ENCODE measurements at regions not wholly inside any gene's neighbourhood (a gene's known extent, or its start where the extent isn't known, plus 50 kb on each side); places are given as distances from the start of the nearest gene placed in this dataset.

GRCh38 chr6:14770040-14770439 lies 475.8 kb upstream of the JARID2 start:
- SMC1A ChIA-PET (ENCODE audit: uncharacterized antibody, unreplicated experiment), result no interaction called here
- in situ Hi-C loops (cut with MboI), result no loop called here
- no peak overlapping the region for H3K4me2 ChIP-seq (ENCODE audit: control insufficient read depth, insufficient read depth)
- intact Hi-C loops (cut with micrococcal nuclease; ENCODE audit: unreplicated experiment), result no loop called here
- WGBS (ENCODE audit: insufficient coverage, insufficient replicate concordance, low lambda C conversion rate, missing lambda C conversion rate), result 12% methylated on average over 3 of the region's 3 CpGs
- DNase-seq (ENCODE audit: low read depth, low spot score) (no peak), ATAC-seq (no peak), FAIRE-seq (no peak)
- H3K79me2 ChIP-seq (ENCODE audit: control insufficient read depth, insufficient read depth, low read length), result no peaks in the 10 kb centered on the region
- CTCF ChIA-PET, result no interaction called here
- H2AFZ ChIP-seq (ENCODE audit: control insufficient read depth, low read depth, low read length), result no peak overlapping the region
- TF ChIP-seq KLF5 (IDR thresholded peaks at IDR 0.05; ENCODE audit: partially characterized antibody), result no peak
- TF ChIP-seq FOXM1 (IDR thresholded peaks at IDR 0.05; ENCODE audit: low read depth, low read length), result no peak
- no peak for TF ChIP-seq SIX5 (IDR thresholded peaks at IDR 0.05; ENCODE audit: low read depth, low read length, severe bottlenecking)
- no peak for TF ChIP-seq CBX3 (IDR thresholded peaks at IDR 0.05; ENCODE audit: borderline replicate concordance, low read depth)
- POLR2A ChIA-PET, result interaction anchor here (0.5 to 1.0 kb wide), 2 partner anchors 10 to 271 kb away, joined by 3 read pairs; no protein-coding TSS in a partner anchor
- RAD21 ChIA-PET (ENCODE audit: unreplicated experiment), result interaction anchor here (0.6 kb wide), 1 partner anchor 1452 kb away, joined by 3 read pairs; no protein-coding TSS in a partner anchor
- H3K36me3 ChIP-seq (ENCODE audit: control insufficient read depth in 2 of 2, insufficient read depth in 2 of 2, low read length in 1 of 2), result no peaks in the 10 kb centered on the region
- H3K9ac ChIP-seq (ENCODE audit: control insufficient read depth, insufficient read depth, low read length), result no peak overlapping the region
- H3K4me3 ChIP-seq, result no peak overlapping the region
- no peaks in the 10 kb centered on the region for H4K20me1 ChIP-seq (ENCODE audit: control insufficient read depth, insufficient read depth)
- no TSS peak for BruUV-seq (replicated peaks)
- H3K4me1 ChIP-seq (ENCODE audit: control insufficient read depth, insufficient read depth, low read length), result no peaks in the 10 kb centered on the region
- H3K27ac ChIP-seq (ENCODE audit: control insufficient read depth, insufficient read depth), result no peak overlapping the region
- H3K27me3 ChIP-seq (replicated peaks in 1 of 2; ENCODE audit: control insufficient read depth in 2 of 2, insufficient read depth in 2 of 2, low read length in 1 of 2), result no peaks in the 10 kb centered on the region
- H3K9me3 ChIP-seq (replicated peaks; ENCODE audit: control insufficient read depth, insufficient read depth, low read length), result no peaks in the 10 kb centered on the region

- no peaks in the 10 kb centered on the region for H3K79me2 ChIP-seq (ENCODE audit: control insufficient read depth, insufficient read depth, low read length)
- POLR2A ChIA-PET, result no interaction called here
- no peaks in the 10 kb centered on the region for H3K4me1 ChIP-seq (ENCODE audit: control insufficient read depth, insufficient read depth, low read length)
- BruUV-seq (replicated peaks), result no TSS peak
- RAD21 ChIA-PET (ENCODE audit: unreplicated experiment), result interaction anchor here (0.6 kb wide), 1 partner anchor 1452 kb away, joined by 3 read pairs; no protein-coding TSS in a partner anchor
- no peak overlapping the region for H3K4me2 ChIP-seq (ENCODE audit: control insufficient read depth, insufficient read depth)
- H3K9ac ChIP-seq (ENCODE audit: control insufficient read depth, insufficient read depth, low read length), result no peak overlapping the region
- FAIRE-seq (no peak), ATAC-seq (no peak), DNase-seq (ENCODE audit: low read depth, low spot score) (no peak)
- CTCF ChIA-PET, result no interaction called here
- no peaks in the 10 kb centered on the region for H3K9me3 ChIP-seq (replicated peaks; ENCODE audit: control insufficient read depth, insufficient read depth, low read length)
- SMC1A ChIA-PET (ENCODE audit: uncharacterized antibody, unreplicated experiment), result interaction anchor here (0.5 kb wide), 1 partner anchor 272 kb away, joined by 3 read pairs; no protein-coding TSS in a partner anchor
- H3K36me3 ChIP-seq (ENCODE audit: control insufficient read depth in 2 of 2, insufficient read depth in 2 of 2, low read length in 1 of 2), result no peaks in the 10 kb centered on the region
- no peaks in the 10 kb centered on the region for H4K20me1 ChIP-seq (ENCODE audit: control insufficient read depth, insufficient read depth)
- H2AFZ ChIP-seq (ENCODE audit: control insufficient read depth, low read depth, low read length), result no peak overlapping the region
- no peaks in the 10 kb centered on the region for H3K27me3 ChIP-seq (replicated peaks in 1 of 2; ENCODE audit: control insufficient read depth in 2 of 2, insufficient read depth in 2 of 2, low read length in 1 of 2)
- H3K4me3 ChIP-seq, result no peak overlapping the region
- WGBS (ENCODE audit: insufficient coverage, insufficient replicate concordance, low lambda C conversion rate, missing lambda C conversion rate), result 88% methylated on average over 6 of the region's 6 CpGs
- intact Hi-C loops (cut with micrococcal nuclease; ENCODE audit: unreplicated experiment) (no loop called here), in situ Hi-C loops (cut with MboI) (no loop called here)
- no peak overlapping the region for H3K27ac ChIP-seq (ENCODE audit: control insufficient read depth, insufficient read depth)
- no peak for TF ChIP-seq MYB (IDR thresholded peaks at IDR 0.05; ENCODE audit: borderline replicate concordance, low read depth, low read length)
- TF ChIP-seq E2F4 (IDR thresholded peaks at IDR 0.05; ENCODE audit: low read depth, low read length), result no peak
- no peak for TF ChIP-seq SREBF1 (IDR thresholded peaks at IDR 0.05; ENCODE audit: low read length)
- no peak for TF ChIP-seq NFYA (IDR thresholded peaks at IDR 0.05; ENCODE audit: borderline replicate concordance, low read depth, low read length)
- no peak for TF ChIP-seq BHLHE40 (IDR thresholded peaks at IDR 0.05; ENCODE audit: borderline replicate concordance in 1 of 2, low read depth in 2 of 2, low read length in 1 of 2)
- TF ChIP-seq USF1 (IDR thresholded peaks at IDR 0.05; ENCODE audit: borderline replicate concordance, extremely low read length, insufficient read depth, low read depth, low read length), result no peak
- TF ChIP-seq CHD1 (IDR thresholded peaks at IDR 0.05; ENCODE audit: low read depth, low read length), result no peak
- no peak for TF ChIP-seq EGR1 (IDR thresholded peaks at IDR 0.05; ENCODE audit: borderline replicate concordance in 1 of 2, low read depth in 2 of 2, low read length in 2 of 2)
- TF ChIP-seq LARP7 (IDR thresholded peaks at IDR 0.05), result no peak
Observed at GRCh38 chr6:14770572-14770971, 475.3 kb upstream of the JARID2 start.

Measured in GM12878 (cell line).